Ovary (tissue), 3 donors: ENCODE measurements at regions not wholly inside any gene's neighbourhood (a gene's known extent, or its start where the extent isn't known, plus 50 kb on each side); places are given as distances from the start of the nearest gene placed in this dataset.

ENCODE experiments used
- CTCF ChIP-seq, 3 donors: fragments of 450-650 bp in 2 of 3; fragments of 200-600 bp in 1 of 3; IDR thresholded peaks; one replicate each; pipeline versions ENCODE4 v1.5.1 to v1.8.0; 2016 to 2022; ENCODE audit warnings: antibody characterized with exemption in 3 of 3, mild to moderate bottlenecking in 1 of 3
- EP300 ChIP-seq: sonication (generic); formaldehyde crosslinking; IDR thresholded peaks from one replicate; pipeline ENCODE4 v1.6.1; 2017; ENCODE audit warnings: antibody characterized with exemption
- POLR2A ChIP-seq: fragments of 450-650 bp; IDR thresholded peaks from one replicate; pipeline ENCODE4 v1.6.1; 2017; ENCODE audit warnings: antibody characterized with exemption, mild to moderate bottlenecking, moderate library complexity
- donor health status: DM: no; HTN: no; CAD: no.

- no peak for TF ChIP-seq POLR2A
- TF ChIP-seq CTCF (IDR thresholded peaks at IDR 0.05) = no peak
- no peak for TF ChIP-seq EP300
Observed at GRCh38 chr14:99327050-99327449, 55.1 kb upstream of the BCL11B start.
